ENCODE measurements at regions not wholly inside any gene's neighbourhood (a gene's known extent, or its start where the extent isn't known, plus 50 kb on each side); places are given as distances from the start of the nearest gene placed in this dataset.

GRCh38 chr15:87763837-87764236 lies 492.7 kb downstream of the NTRK3 start:
- Histone ChIP-seq H3K36me3 (no peaks in the 10 kb centered on the region), H3K4me1 (peaks cover 0 to 26% (median 0%) of the 10 kb centered on the region in 9 donors), H3K27me3 (no peaks in the 10 kb centered on the region), H3K4me3 (no peak overlapping the region), H3K9me3 (no peaks in the 10 kb centered on the region), H3K27ac (no peak overlapping the region)
- WGBS, 2 donors: 85 to 86% methylated on average over 9 of the region's 9 CpGs
- DNase-seq (no peak), ATAC-seq (no peak)
- TF ChIP-seq CTCF (IDR thresholded peaks at IDR 0.05): no peak
- intact Hi-C loops (cut with DNase I): no loop called here

- H3K4me3 ChIP-seq: no peak overlapping the region
- peaks cover 0 to 29% (median 0%) of the 10 kb centered on the region in 9 donors for H3K4me1 ChIP-seq
- intact Hi-C loops (cut with DNase I): no loop called here
- H3K27me3 ChIP-seq: no peaks in the 10 kb centered on the region
- no peaks in the 10 kb centered on the region for H3K9me3 ChIP-seq
- DNase-seq: peak in 1 of 2 donors; percentile 9
- H3K36me3 ChIP-seq: no peaks in the 10 kb centered on the region
- TF ChIP-seq CTCF (IDR thresholded peaks at IDR 0.05): peak in 1 of 9 donors; percentile 7
- WGBS, 2 donors: 63 to 72% methylated on average over 4 of the region's 4 CpGs
- H3K27ac ChIP-seq: peak overlapping the region in 2 of 10 donors; percentile 0 to 65
- peak in 7 of 8 donors; percentile 21 to 84 (median 77) for ATAC-seq
Measured at GRCh38 chr15:87761736-87762509, 494.6 kb downstream of the NTRK3 start.

GRCh38 chr15:87760547-87761314 lies 495.8 kb downstream of the NTRK3 start:
- DNase-seq (no peak), ATAC-seq (no peak)
- 90 to 91% methylated on average over 3 of the region's 3 CpGs for WGBS, 2 donors
- TF ChIP-seq CTCF (IDR thresholded peaks at IDR 0.05): no peak
- intact Hi-C loops (cut with DNase I): no loop called here
- H3K36me3 ChIP-seq: no peaks in the 10 kb centered on the region
- H3K9me3 ChIP-seq: no peaks in the 10 kb centered on the region
- no peak overlapping the region for H3K4me3 ChIP-seq
- H3K27ac ChIP-seq: peak overlapping the region in 1 of 10 donors; percentile 65
- H3K27me3 ChIP-seq: no peaks in the 10 kb centered on the region
- H3K4me1 ChIP-seq: peaks cover 0 to 29% (median 0%) of the 10 kb centered on the region in 9 donors

- Histone ChIP-seq H3K4me1 (peaks cover 0 to 32% (median 0%) of the 10 kb centered on the region in 9 donors), H3K36me3 (no peaks in the 10 kb centered on the region), H3K4me3 (no peak overlapping the region), H3K9me3 (no peaks in the 10 kb centered on the region), H3K27ac (no peak overlapping the region), H3K27me3 (no peaks in the 10 kb centered on the region)
- DNase-seq (no peak), ATAC-seq (no peak)
- TF ChIP-seq CTCF (IDR thresholded peaks at IDR 0.05): no peak
- WGBS, 2 donors: 46 to 47% methylated on average over 9 of the region's 9 CpGs
- intact Hi-C loops (cut with DNase I): no loop called here
Measured at GRCh38 chr15:87758794-87759418, 497.6 kb downstream of the NTRK3 start.
